ENCODE measurements at regions not wholly inside any gene's neighbourhood (a gene's known extent, or its start where the extent isn't known, plus 50 kb on each side); places are given as distances from the start of the nearest gene placed in this dataset.

DNA sequence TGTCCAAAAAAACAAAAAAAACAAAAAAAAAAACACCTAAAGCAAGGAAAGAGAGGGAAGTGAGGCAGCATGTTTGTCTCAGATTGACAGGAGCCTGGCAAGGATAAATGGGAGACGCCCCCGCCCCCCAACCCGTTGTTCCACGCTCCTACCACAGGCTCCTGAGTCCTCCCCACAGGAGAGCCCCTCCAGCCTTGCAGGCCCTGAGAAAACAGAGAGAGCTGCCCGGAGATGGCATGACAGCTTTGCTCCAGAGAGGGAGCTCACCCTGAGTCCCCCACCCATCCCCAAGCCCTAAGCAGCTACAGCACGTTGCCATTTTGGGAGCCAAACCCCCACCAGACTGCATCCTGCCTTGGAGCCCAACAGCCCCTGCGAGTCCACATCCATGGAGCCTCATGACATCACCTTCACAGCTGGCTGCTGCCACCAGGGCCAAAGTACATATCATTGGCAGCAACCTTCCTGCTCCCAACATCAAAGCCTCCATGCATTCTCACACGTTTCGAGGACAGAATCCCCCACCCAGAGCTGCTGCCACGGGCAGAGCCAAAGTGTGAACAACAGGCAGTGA lies 1283.3 kb downstream of the TYW1 start:
- DNase-seq (ENCODE audit: low spot score in 2 of 2) (no peak), ATAC-seq (replicated peaks; ENCODE audit: extremely low read depth, poor library complexity, severe bottlenecking) (no peak)
- Mint-ChIP-seq H3K36me3 (ENCODE audit: insufficient read depth) (no peaks in the 10 kb centered on the region), H3K27ac (ENCODE audit: low read depth) (no peak overlapping the region), H3K9me3 (peaks cover 7% of the 10 kb centered on the region), H3K27me3 (no peaks in the 10 kb centered on the region), H3K4me1 (no peaks in the 10 kb centered on the region), H3K4me3 (no peak overlapping the region)

DNA sequence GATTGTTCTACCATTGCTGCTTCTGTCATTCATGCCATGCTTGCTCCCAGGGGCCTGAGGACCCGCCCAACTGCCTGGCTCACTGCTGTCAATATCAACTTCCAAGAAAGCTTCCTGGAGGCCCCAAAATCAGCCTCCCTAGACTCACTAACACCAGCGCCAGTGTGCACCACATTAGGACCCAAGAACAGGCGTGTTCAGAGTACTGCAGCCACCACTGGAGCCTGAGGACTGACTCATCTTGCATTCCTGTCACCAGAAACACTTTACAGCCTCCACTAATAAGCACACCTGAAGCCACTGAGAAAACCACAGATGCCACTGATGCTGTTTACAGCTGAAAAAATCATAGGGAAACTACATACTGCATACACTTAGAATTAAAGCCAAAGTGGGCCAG lies 1284.3 kb downstream of the TYW1 start:
- Mint-ChIP-seq H3K9me3 (peaks cover 9% of the 10 kb centered on the region), H3K4me1 (no peaks in the 10 kb centered on the region), H3K4me3 (no peak overlapping the region), H3K27me3 (no peaks in the 10 kb centered on the region), H3K36me3 (ENCODE audit: insufficient read depth) (peaks cover 2% of the 10 kb centered on the region), H3K27ac (ENCODE audit: low read depth) (no peak overlapping the region)
- DNase-seq (ENCODE audit: low spot score in 2 of 2), result no peak
- ATAC-seq (replicated peaks; ENCODE audit: extremely low read depth, poor library complexity, severe bottlenecking), result no peak

DNA sequence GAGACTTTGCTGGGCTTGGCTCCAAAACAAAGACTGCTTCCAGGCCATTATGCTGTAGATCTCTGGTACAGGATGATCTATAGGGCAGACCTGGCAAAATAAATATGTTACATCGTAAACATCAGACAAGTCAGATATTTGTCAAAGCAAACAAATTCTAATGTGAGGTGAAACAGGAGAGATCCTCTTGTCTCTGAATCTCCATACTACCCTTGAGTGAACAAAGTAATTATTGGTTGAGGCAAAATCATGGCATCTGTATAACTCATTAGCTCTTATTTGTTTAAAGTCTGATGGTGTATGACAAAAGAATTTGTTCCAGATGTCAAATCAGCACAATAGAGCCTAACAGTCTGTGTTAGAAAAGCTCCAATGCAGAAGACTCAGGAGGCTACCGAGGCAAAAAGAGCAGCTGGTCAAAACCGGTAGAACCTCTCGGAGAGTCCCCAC lies 1291.5 kb downstream of the TYW1 start:
- no peaks in the 10 kb centered on the region for H3K27me3 Mint-ChIP-seq
- no peak overlapping the region for H3K27ac Mint-ChIP-seq (ENCODE audit: low read depth)
- no peak overlapping the region for H3K4me3 Mint-ChIP-seq
- H3K4me1 Mint-ChIP-seq, result no peaks in the 10 kb centered on the region
- ATAC-seq (replicated peaks; ENCODE audit: extremely low read depth, poor library complexity, severe bottlenecking) (no peak), DNase-seq (ENCODE audit: low spot score in 2 of 2) (no peak)
- peaks cover 2% of the 10 kb centered on the region for H3K36me3 Mint-ChIP-seq (ENCODE audit: insufficient read depth)
- H3K9me3 Mint-ChIP-seq, result peaks cover 20% of the 10 kb centered on the region

DNA sequence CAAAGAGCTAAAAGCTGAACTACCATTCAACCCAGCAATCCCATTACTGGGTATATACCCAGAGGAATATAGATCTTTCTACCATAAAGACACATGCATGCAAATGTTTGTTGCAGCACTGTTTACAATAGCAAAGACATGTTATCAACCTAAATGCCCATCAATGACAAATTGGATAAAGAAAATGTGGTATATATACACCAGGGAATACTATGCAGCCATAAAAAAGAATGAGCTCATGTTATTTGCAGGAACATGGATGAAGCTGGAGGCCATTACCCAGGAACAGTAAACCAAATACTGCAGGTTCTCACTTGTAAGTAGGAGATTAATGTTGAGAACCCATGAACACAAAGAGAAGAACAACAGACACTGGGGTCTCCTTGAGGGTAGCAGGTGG lies 1295.1 kb downstream of the TYW1 start:
- Mint-ChIP-seq H3K36me3 (ENCODE audit: insufficient read depth) (no peaks in the 10 kb centered on the region), H3K27me3 (no peaks in the 10 kb centered on the region), H3K4me1 (no peaks in the 10 kb centered on the region), H3K4me3 (no peak overlapping the region), H3K9me3 (peaks cover 7% of the 10 kb centered on the region), H3K27ac (ENCODE audit: low read depth) (no peak overlapping the region)
- DNase-seq (ENCODE audit: low spot score in 2 of 2) (no peak), ATAC-seq (replicated peaks; ENCODE audit: extremely low read depth, poor library complexity, severe bottlenecking) (no peak)

DNA sequence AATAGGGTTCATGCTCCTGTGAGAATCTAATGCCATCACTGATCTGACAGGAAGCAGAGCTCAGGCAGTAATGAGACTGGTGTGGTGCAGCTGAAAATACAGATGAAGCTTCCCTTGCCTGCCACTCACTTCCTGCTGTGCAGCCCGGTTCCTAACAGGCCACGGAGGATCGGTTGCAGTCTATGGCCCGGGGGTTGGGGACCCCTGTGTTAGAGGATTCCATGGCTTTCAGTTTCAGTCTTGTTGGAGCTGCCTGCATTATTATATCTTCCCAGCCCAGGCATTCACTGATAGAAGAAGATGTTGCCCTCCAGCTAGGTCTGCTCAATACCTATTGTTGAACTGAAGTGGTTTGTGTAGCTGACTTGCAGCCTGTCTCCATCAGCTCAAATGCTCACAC lies 1298.8 kb downstream of the TYW1 start:
- ATAC-seq (replicated peaks; ENCODE audit: extremely low read depth, poor library complexity, severe bottlenecking) (no peak), DNase-seq (ENCODE audit: low spot score in 2 of 2) (no peak)
- Mint-ChIP-seq H3K9me3 (peaks cover 11% of the 10 kb centered on the region), H3K27me3 (no peaks in the 10 kb centered on the region), H3K27ac (ENCODE audit: low read depth) (no peak overlapping the region), H3K4me1 (no peaks in the 10 kb centered on the region), H3K4me3 (no peak overlapping the region), H3K36me3 (ENCODE audit: insufficient read depth) (no peaks in the 10 kb centered on the region)

DNA sequence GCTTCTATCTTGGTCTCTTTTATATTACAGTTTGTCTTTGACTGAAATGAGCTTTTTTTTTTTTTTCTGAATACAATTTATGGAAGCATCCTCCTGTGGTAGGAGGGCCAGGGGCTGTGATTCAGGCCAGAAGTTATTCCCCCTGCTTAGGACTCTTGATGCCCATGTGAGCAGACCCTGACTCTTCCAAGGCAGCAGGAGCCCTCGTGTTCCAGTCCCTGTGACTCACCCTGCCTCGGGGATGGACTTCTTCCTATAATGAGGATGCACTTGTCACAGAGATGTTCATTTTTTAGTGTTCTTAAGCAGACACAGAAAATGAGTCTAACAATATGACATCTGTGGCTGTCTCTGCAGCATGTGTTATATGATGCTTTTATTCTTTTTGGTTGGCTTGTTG lies 1293.7 kb upstream of the AUTS2 start:
- no peak for DNase-seq (ENCODE audit: low spot score in 2 of 2)
- Mint-ChIP-seq H3K9me3 (peaks cover 7% of the 10 kb centered on the region), H3K4me3 (no peak overlapping the region), H3K4me1 (no peaks in the 10 kb centered on the region), H3K27ac (ENCODE audit: low read depth) (no peak overlapping the region), H3K36me3 (ENCODE audit: insufficient read depth) (peaks cover 3% of the 10 kb centered on the region), H3K27me3 (no peaks in the 10 kb centered on the region)
- no peak for ATAC-seq (replicated peaks; ENCODE audit: extremely low read depth, poor library complexity, severe bottlenecking)

DNA sequence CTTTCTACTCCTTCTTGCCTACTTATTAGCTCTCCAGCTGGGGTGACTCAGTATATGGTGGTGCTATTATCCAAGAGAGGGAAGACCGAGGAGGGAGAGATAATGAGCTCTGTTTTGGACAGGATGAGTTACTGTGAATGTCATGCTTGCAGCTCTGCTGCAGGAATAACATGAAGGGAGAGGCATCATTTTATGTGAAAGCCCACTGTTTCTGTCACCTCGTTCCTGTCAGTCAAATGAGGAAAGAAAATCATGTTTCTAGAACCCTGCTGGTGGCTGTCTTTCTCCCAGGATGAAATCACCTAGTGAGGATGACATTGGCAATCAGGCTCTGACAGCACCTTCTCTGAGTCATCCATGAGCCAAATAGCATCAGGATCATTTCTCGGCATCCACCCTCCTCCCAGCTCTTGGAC lies 1291.6 kb upstream of the AUTS2 start:
- no peaks in the 10 kb centered on the region for H3K27me3 Mint-ChIP-seq

DNA sequence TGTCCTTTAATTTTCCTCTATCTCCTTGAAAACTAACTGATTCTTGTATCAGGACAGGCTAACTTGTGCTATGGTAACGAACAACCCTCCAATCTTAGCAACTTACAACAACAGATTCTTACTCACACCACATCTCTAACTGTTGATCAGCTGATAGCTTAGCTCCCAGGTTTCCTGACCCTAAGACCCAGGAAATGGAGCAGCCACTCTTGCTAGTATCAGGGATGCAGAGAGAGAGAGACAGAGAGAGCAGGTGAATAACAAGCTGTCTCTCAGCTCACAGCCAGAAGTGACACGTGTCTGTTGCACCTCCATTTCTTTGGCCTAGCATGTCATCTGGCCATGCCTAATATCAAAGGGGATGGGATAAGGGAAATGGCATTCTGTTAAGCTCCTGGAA lies 1289.0 kb upstream of the AUTS2 start:
- Mint-ChIP-seq H3K36me3 (ENCODE audit: insufficient read depth) (peaks cover 3% of the 10 kb centered on the region), H3K27me3 (no peaks in the 10 kb centered on the region), H3K4me3 (no peak overlapping the region), H3K9me3 (peaks cover 13% of the 10 kb centered on the region), H3K27ac (ENCODE audit: low read depth) (no peak overlapping the region), H3K4me1 (no peaks in the 10 kb centered on the region)
- DNase-seq (ENCODE audit: low spot score in 2 of 2) (no peak), ATAC-seq (replicated peaks; ENCODE audit: extremely low read depth, poor library complexity, severe bottlenecking) (no peak)

More for the DNA sequence above, 1291.6 kb upstream of the AUTS2 start:
- Mint-ChIP-seq H3K4me1 (no peaks in the 10 kb centered on the region), H3K27ac (ENCODE audit: low read depth) (no peak overlapping the region), H3K36me3 (ENCODE audit: insufficient read depth) (peaks cover 3% of the 10 kb centered on the region), H3K9me3 (peaks cover 5% of the 10 kb centered on the region), H3K4me3 (no peak overlapping the region)
- DNase-seq (ENCODE audit: low spot score in 2 of 2) (no peak), ATAC-seq (replicated peaks; ENCODE audit: extremely low read depth, poor library complexity, severe bottlenecking) (no peak)

DNA sequence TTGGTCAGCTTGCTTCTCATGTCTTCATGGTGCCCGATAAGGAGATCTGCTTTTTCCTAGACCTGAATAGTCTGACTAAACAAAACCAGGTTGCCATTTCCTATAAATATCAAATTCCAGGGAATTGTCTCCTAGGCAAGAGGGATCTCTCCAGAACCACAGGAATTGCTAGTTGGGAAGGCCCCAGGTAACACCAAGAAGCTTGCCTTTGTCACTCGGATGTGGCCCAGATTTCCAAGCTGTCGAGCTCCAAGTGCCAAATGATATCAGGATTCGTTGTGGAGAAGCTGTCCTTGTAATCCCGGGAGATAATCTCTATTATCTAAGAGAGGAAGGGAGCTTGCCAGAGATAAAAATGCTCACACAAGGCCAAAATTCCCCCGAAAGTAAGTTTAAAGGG lies 1288.5 kb upstream of the AUTS2 start:
- DNase-seq (ENCODE audit: low spot score in 2 of 2) (no peak), ATAC-seq (replicated peaks; ENCODE audit: extremely low read depth, poor library complexity, severe bottlenecking) (no peak)
- no peaks in the 10 kb centered on the region for H3K4me1 Mint-ChIP-seq
- no peaks in the 10 kb centered on the region for H3K27me3 Mint-ChIP-seq
- no peak overlapping the region for H3K4me3 Mint-ChIP-seq
- peaks cover 3% of the 10 kb centered on the region for H3K36me3 Mint-ChIP-seq (ENCODE audit: insufficient read depth)
- peaks cover 11% of the 10 kb centered on the region for H3K9me3 Mint-ChIP-seq
- H3K27ac Mint-ChIP-seq (ENCODE audit: low read depth), result no peak overlapping the region

DNA sequence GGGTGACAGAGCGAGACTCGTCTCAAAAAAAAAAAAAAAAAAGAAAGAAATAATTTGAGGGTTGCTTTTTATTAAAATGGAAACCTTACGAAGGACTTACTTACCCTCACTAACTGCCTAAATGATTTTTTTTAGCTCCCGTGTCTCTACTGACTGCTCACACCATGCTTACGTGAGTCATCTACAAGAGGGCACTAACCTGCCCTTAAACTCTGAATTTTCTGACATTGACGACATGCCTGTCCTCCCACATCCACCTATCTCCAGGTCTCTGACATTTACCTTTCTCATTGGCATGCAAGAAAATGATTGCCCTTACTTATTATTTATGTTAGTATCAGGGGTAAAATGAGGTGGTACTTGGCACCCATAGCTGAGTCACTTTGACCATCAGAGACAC lies 1286.3 kb upstream of the AUTS2 start:
- no peaks in the 10 kb centered on the region for H3K4me1 Mint-ChIP-seq
- H3K27ac Mint-ChIP-seq (ENCODE audit: low read depth), result no peak overlapping the region
- DNase-seq (ENCODE audit: low spot score in 2 of 2) (no peak), ATAC-seq (replicated peaks; ENCODE audit: extremely low read depth, poor library complexity, severe bottlenecking) (no peak)
- H3K4me3 Mint-ChIP-seq, result no peak overlapping the region
- H3K36me3 Mint-ChIP-seq (ENCODE audit: insufficient read depth), result peaks cover 3% of the 10 kb centered on the region
- H3K27me3 Mint-ChIP-seq, result no peaks in the 10 kb centered on the region
- H3K9me3 Mint-ChIP-seq, result peaks cover 11% of the 10 kb centered on the region

DNA sequence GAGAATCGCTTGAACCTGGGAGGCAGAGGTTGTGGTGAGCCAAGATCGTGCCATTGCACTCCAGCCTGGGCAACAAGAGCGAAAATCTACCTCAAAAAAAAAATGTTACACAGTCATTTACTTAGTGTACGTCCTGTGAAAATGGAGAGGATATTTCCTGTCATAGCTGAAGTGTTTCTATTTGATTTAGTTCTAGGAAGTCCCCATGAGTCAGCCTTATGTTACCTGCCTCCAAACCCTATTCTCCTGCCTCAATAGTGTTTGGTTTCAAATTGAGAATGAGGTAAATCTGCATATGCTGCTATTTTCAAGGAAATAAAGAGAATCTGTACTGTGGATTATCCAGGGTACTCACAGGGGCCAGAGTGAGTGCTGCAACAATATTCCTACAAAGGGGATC lies 1284.5 kb upstream of the AUTS2 start:
- Mint-ChIP-seq H3K36me3 (ENCODE audit: insufficient read depth) (no peaks in the 10 kb centered on the region), H3K9me3 (peaks cover 11% of the 10 kb centered on the region), H3K27me3 (no peaks in the 10 kb centered on the region), H3K27ac (ENCODE audit: low read depth) (no peak overlapping the region), H3K4me1 (no peaks in the 10 kb centered on the region), H3K4me3 (no peak overlapping the region)
- DNase-seq (ENCODE audit: low spot score in 2 of 2) (no peak), ATAC-seq (replicated peaks; ENCODE audit: extremely low read depth, poor library complexity, severe bottlenecking) (no peak)

DNA sequence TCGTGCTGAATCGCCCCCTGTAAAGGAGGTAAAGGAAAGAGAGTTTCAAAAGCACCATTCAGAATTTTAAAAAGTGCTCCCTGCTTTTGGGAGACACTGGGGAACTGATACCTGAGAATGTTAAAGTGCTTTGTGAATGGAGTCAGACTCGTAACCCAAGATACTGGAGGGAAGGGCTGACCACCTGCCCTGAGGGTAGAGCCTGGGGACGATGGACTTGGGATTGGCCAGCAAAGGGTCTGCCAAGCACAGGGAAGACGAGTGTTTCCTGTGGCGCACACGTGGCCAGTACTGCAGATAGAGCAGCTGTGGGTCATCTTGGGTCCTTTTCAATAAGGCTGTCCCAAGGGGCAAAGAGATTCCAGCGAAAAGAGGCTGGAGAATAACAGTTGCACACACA lies 1284.1 kb upstream of the AUTS2 start:
- Mint-ChIP-seq H3K4me1 (no peaks in the 10 kb centered on the region), H3K36me3 (ENCODE audit: insufficient read depth) (no peaks in the 10 kb centered on the region), H3K9me3 (peaks cover 11% of the 10 kb centered on the region), H3K27me3 (no peaks in the 10 kb centered on the region), H3K4me3 (no peak overlapping the region), H3K27ac (ENCODE audit: low read depth) (no peak overlapping the region)
- DNase-seq (ENCODE audit: low spot score in 2 of 2), result no peak
- ATAC-seq (replicated peaks; ENCODE audit: extremely low read depth, poor library complexity, severe bottlenecking), result no peak

DNA sequence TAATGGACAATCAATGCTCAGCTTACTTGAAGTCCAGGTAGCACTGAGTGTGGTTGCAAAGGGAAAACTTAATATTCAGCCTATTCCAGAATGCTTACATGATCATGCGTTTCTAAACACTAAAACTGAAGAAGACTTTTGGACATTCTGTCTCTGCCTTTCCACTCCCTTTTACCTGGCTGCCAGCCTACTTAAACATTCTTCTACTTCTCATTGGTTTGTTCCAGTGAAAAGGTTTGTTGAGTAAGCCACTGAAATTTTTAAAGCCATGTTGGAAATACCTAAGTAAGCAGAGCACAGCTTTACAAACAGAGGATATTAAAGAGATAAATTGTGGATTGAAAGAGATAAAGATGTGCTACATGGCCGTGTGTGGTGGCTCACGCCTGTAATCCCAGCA lies 1280.8 kb upstream of the AUTS2 start:
- Mint-ChIP-seq H3K4me1 (no peaks in the 10 kb centered on the region), H3K4me3 (no peak overlapping the region), H3K9me3 (peaks cover 9% of the 10 kb centered on the region), H3K36me3 (ENCODE audit: insufficient read depth) (no peaks in the 10 kb centered on the region), H3K27ac (ENCODE audit: low read depth) (no peak overlapping the region), H3K27me3 (no peaks in the 10 kb centered on the region)
- DNase-seq (ENCODE audit: low spot score in 2 of 2) (no peak), ATAC-seq (replicated peaks; ENCODE audit: extremely low read depth, poor library complexity, severe bottlenecking) (no peak)

DNA sequence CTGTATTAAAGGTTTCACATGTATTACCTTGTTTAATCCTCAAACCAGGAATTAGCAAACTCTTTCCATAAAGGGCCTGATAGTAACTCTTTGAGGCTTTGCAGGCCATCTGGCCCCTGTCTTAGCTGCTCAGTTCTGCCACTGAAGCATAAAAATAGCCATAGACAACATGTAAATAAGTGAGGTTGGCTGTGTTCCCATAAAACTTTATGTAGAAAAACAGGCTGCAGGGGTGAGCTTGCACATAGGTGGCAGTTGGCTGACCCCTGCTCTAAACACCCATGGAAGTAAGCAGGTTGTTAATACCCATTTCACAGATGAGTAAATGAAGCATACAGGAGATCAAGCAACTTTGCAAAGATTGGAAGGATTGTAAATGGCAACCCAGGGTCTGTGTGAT lies 1279.2 kb upstream of the AUTS2 start:
- Mint-ChIP-seq H3K36me3 (ENCODE audit: insufficient read depth) (no peaks in the 10 kb centered on the region), H3K27me3 (no peaks in the 10 kb centered on the region)
- ATAC-seq (replicated peaks; ENCODE audit: extremely low read depth, poor library complexity, severe bottlenecking), result no peak

More for the DNA sequence above, 1279.2 kb upstream of the AUTS2 start:
- Mint-ChIP-seq H3K27ac (ENCODE audit: low read depth) (no peak overlapping the region), H3K9me3 (no peaks in the 10 kb centered on the region), H3K4me3 (no peak overlapping the region), H3K4me1 (no peaks in the 10 kb centered on the region)
- no peak for DNase-seq (ENCODE audit: low spot score in 2 of 2)

All from central memory CD8-positive, alpha-beta T cell (primary cell).